ENCODE measurements at regions not wholly inside any gene's neighbourhood (a gene's known extent, or its start where the extent isn't known, plus 50 kb on each side); places are given as distances from the start of the nearest gene placed in this dataset.

DNA sequence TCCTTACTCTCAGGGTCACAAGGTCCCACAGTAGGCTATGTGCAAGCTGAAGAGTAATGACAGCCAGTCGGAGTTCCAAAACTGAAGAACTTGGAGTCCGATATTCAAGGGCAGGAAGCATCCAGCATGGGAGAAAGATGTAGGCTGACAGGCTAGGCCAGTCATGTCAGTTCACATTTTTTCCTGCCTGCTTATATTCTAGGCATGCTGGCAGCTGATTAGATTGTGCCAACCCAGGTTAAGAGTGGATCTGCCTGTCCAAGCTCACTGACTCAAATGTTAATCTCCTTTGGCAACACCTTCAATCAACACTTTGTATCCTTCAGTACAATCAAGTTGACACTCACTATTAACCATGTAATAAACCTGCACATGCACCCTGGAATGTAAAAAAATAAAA, 960.9 kb upstream of the HS3ST1 start:
- POLR2A ChIA-PET: no interaction called here
- WGBS (ENCODE audit: low lambda C conversion rate): 0% methylated on average over 1 of the region's 2 CpGs
- CTCF ChIA-PET: interaction anchor here (0.7 to 1.1 kb wide), 2 partner anchors 10 to 412 kb away, joined by 3 read pairs; no protein-coding TSS in a partner anchor

GRCh38 chr4:12382567-12382966, 953.9 kb upstream of the HS3ST1 start:
- H3K79me2 ChIP-seq (ENCODE audit: insufficient read depth): no peaks in the 10 kb centered on the region
- H3K27me3 ChIP-seq (ENCODE audit: insufficient read depth): no peaks in the 10 kb centered on the region
- no peak overlapping the region for H3K4me2 ChIP-seq
- no peaks in the 10 kb centered on the region for H3F3A ChIP-seq (replicated peaks; ENCODE audit: insufficient read depth)
- CTCF ChIA-PET: no interaction called here
- H2AFZ ChIP-seq (ENCODE audit: low read depth): no peak overlapping the region
- peaks cover 18% of the 10 kb centered on the region; the same call in 1 of the 2 replicates for H3K9me3 ChIP-seq
- no peaks in the 10 kb centered on the region for H3K4me1 ChIP-seq (ENCODE audit: control insufficient read depth in 1 of 2, insufficient read depth in 2 of 2, low read depth in 1 of 2, low read length in 1 of 2)
- no peak overlapping the region for H3K4me3 ChIP-seq (ENCODE audit: low read depth in 2 of 2, low read length in 1 of 2)
- H3K9ac ChIP-seq: no peak overlapping the region
- no peak for DNase-seq
- H3K36me3 ChIP-seq (replicated peaks in 1 of 2; ENCODE audit: control insufficient read depth in 1 of 2, insufficient read depth in 2 of 2, low read length in 1 of 2): no peaks in the 10 kb centered on the region
- H3K27ac ChIP-seq (ENCODE audit: low read depth in 2 of 2, low read length in 1 of 2): no peak overlapping the region
- POLR2A ChIA-PET: no interaction called here
- 0 out of 2 replicates have a peak, but pooled peaks cover 3% of the 10 kb centered on the region for H3K9me2 ChIP-seq
- TF ChIP-seq EZH2phosphoT487 (IDR thresholded peaks at IDR 0.05; ENCODE audit: borderline replicate concordance, low read depth): no peak
- TF ChIP-seq, protein P1, sequence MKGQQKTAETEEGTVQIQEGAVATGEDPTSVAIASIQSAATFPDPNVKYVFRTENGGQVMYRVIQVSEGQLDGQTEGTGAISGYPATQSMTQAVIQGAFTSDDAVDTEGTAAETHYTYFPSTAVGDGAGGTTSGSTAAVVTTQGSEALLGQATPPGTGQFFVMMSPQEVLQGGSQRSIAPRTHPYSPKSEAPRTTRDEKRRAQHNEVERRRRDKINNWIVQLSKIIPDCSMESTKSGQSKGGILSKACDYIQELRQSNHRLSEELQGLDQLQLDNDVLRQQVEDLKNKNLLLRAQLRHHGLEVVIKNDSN (IDR thresholded peaks at IDR 0.05; ENCODE audit: borderline replicate concordance, low read depth): no peak
- TF ChIP-seq NRF1 (IDR thresholded peaks at IDR 0.05; ENCODE audit: low read depth, low read length): no peak
- TF ChIP-seq EP300 (IDR thresholded peaks at IDR 0.05; ENCODE audit: borderline replicate concordance in 1 of 2, low read depth in 1 of 2, low read length in 1 of 2): no peak
- no peak for TF ChIP-seq FOXJ3 (CRISPR knock-in tag; IDR thresholded peaks at IDR 0.05)
- no peak for TF ChIP-seq RFX5 (IDR thresholded peaks at IDR 0.05; ENCODE audit: low read length)
- TF ChIP-seq POLR2AphosphoS5 (IDR thresholded peaks at IDR 0.05; ENCODE audit: low read depth, low read length): no peak
- TF ChIP-seq SMC3 (IDR thresholded peaks at IDR 0.05; ENCODE audit: low read depth, low read length): no peak
- no peak for TF ChIP-seq MXI1 (IDR thresholded peaks at IDR 0.05; ENCODE audit: low read depth, low read length)
- TF ChIP-seq RAD21 (IDR thresholded peaks at IDR 0.05; ENCODE audit: low read length): no peak
- no peaks in the 10 kb centered on the region for H4K20me1 ChIP-seq (ENCODE audit: insufficient read depth)
- 31% methylated on average over 2 of the region's 2 CpGs for WGBS (ENCODE audit: low lambda C conversion rate)

More for the DNA sequence above, 960.9 kb upstream of the HS3ST1 start:
- H3F3A ChIP-seq (replicated peaks; ENCODE audit: insufficient read depth): no peaks in the 10 kb centered on the region
- H3K79me2 ChIP-seq (ENCODE audit: insufficient read depth): no peaks in the 10 kb centered on the region
- H3K9me2 ChIP-seq: no peaks in the 10 kb centered on the region
- no peaks in the 10 kb centered on the region for H3K27me3 ChIP-seq (ENCODE audit: insufficient read depth)
- H3K9me3 ChIP-seq: no peaks in the 10 kb centered on the region
- H2AFZ ChIP-seq (ENCODE audit: low read depth): no peak overlapping the region
- no peak overlapping the region for H3K4me3 ChIP-seq (ENCODE audit: low read depth in 2 of 2, low read length in 1 of 2)
- H3K4me2 ChIP-seq: no peak overlapping the region
- H4K20me1 ChIP-seq (ENCODE audit: insufficient read depth): no peaks in the 10 kb centered on the region
- no peaks in the 10 kb centered on the region for H3K4me1 ChIP-seq (ENCODE audit: control insufficient read depth in 1 of 2, insufficient read depth in 2 of 2, low read depth in 1 of 2, low read length in 1 of 2)
- no peak overlapping the region for H3K27ac ChIP-seq (ENCODE audit: low read depth in 2 of 2, low read length in 1 of 2)
- no peaks in the 10 kb centered on the region for H3K36me3 ChIP-seq (replicated peaks in 1 of 2; ENCODE audit: control insufficient read depth in 1 of 2, insufficient read depth in 2 of 2, low read length in 1 of 2)
- no peak for TF ChIP-seq RAD21 (IDR thresholded peaks at IDR 0.05; ENCODE audit: low read length)
- TF ChIP-seq, protein P2, sequence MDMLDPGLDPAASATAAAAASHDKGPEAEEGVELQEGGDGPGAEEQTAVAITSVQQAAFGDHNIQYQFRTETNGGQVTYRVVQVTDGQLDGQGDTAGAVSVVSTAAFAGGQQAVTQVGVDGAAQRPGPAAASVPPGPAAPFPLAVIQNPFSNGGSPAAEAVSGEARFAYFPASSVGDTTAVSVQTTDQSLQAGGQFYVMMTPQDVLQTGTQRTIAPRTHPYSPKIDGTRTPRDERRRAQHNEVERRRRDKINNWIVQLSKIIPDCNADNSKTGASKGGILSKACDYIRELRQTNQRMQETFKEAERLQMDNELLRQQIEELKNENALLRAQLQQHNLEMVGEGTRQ (IDR thresholded peaks at IDR 0.05; ENCODE audit: borderline replicate concordance, low read depth, low read length): no peak
- TF ChIP-seq NRF1 (IDR thresholded peaks at IDR 0.05; ENCODE audit: low read depth, low read length): no peak
- DNase-seq: no peak
- H3K9ac ChIP-seq: no peak overlapping the region
